ENCODE measurements at regions not wholly inside any gene's neighbourhood (a gene's known extent, or its start where the extent isn't known, plus 50 kb on each side); places are given as distances from the start of the nearest gene placed in this dataset.

DNA sequence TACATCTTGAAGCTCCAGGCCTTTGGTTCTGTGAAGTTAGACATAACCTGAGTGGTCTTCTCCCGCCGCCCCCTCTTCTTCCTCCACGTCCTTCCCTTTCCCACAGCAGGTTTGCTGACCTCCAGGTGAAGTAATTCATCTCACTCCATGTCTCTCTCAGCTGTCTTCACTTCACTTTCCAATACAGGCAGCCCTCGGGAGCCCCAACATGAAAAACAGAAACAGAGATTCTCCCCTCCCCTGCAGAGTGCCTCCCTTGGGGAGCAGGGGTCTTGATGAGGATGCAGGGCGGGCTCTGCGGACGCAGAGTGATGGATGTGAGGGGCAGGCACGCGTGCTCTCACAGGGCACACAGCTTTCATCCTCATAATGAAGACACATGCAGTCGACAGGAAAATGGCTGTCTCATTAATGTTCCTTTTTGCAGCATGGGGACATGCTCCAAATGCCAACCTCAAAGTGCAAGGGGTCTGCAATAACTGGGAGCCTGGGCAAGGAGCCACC, 95.6 kb downstream of the GPAM start:
- DNase-seq, result no peak

DNA sequence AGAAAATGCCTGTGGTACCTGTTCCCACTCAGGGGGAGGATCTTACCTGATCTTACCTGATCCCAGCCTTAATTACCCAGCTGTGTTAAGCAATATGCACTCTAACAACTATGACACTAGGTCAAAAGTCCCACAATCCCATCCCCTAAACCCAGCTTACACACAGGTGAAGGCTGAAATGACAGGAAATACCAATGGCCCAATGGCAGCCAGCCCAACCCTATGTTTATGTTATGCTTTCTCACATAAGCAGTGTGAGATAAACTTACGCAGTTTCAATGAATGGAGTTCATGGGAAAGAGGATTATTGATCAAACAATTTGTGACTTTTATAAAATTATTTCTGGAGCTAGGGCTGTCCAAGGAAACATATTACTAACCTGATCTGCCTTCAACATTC, 91.9 kb downstream of the GPAM start:
- no peak for DNase-seq

DNA sequence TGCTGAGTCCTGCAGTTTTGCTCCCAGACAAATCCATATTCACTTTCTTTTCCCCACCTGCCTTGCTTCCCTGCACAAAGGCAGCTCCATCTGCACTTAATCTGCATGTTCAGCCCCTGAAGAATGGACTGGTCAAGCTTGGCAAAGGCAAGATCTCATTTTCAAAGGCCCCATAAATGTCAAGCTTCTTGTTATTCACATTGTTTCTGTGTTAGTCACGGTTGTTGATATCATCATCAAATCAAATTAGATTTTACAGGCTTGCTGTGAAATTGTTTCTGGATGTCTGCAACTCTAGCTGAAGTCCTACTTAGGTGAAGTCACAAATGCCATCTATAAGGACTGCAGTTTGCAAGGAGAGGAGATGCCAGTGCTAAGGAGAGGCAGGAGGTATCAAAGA, 91.0 kb downstream of the GPAM start:
- no peak for DNase-seq

DNA sequence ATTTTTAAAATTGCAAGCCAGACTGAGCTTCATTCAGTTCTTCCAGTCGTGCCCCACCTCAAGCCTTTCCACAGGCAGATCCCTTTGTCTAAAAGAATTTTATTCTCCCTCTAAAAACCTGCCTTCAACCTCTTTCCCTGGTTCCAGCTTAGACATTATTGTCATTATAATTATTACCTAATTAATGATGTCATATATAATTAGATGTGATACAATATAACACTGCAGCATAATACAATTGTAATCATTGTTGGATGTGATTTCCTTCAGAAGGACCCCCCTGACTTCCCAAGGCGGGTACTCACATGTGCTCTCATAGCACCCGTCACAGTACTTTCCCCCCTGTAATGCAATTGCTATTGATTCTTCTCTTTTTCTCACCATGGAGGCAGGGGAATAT, 88.6 kb downstream of the GPAM start:
- DNase-seq, result no peak

DNA sequence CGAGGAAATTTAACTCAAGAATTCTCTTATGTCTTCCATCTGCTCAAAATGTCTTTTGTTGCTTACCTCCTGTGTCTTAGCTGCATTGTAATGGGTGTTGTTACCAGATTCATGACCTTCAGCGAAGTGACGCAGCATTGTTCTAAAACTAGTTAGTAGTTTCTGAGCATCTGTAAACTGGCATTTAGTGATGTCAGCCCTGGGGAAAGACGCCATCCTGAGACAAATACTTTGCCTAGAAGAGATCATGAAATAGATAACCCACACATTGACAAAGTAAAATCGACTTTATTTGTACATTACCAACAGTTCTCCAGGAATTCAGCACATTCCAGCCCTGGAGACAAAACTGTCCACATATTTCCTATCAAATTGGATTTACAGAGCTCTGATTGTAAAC, 87.8 kb downstream of the GPAM start:
- no peak for DNase-seq

DNA sequence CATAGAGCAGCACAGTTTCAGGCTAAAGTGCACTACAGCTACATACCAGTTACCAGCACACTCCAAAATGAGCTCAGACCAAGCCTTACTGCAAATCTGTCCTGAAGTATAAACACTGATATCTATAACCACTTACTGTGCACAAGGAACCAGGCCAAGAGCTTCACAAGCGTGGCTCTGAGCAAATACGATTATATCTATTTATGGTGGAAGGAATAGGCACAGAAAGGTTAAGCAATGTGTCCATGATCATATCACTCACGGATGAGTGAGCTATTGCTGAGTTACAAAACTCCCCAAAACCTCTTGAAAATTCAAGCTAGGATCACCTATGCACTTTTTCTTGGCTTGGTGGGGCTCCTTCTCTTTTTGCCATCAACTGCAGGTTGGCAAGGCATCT, 84.9 kb downstream of the GPAM start:
- DNase-seq, result no peak

All from KG1 (cell line).